ENCODE measurements at regions not wholly inside any gene's neighbourhood (a gene's known extent, or its start where the extent isn't known, plus 50 kb on each side); places are given as distances from the start of the nearest gene placed in this dataset.
"Not testable (repeated sequence)": the region's sequence is repeated elsewhere in the genome, so short reads cannot be mapped to it uniquely, and the experiment has no call there.

GRCh38 chrX:46298821-46299220, 246.4 kb downstream of the ZNF674 start:
- no peak for DNase-seq

- no peak for DNase-seq
These were observed 249.3 kb downstream of the ZNF674 start for GRCh38 chrX:46295963-46296362.

DNA sequence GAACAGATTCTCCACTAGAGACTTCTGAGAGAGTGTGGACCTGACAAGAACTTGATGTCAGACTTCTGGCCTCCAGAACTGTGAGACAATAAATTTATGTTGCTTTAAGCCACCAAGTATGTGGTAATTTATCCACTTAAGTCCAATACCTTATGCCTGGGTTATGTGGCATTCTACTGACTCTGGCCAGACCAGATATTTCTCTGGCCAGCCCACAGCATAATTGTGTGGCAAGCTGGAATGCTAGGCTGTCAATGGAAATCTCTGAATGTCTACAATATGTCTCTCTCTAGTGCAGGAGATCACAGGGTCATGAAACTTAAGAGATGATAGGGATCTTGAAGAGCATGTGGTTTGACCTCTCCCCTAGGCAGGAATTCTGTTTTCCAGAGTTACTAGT, 251.0 kb downstream of the ZNF674 start:
- DNase-seq, result no peak

DNA sequence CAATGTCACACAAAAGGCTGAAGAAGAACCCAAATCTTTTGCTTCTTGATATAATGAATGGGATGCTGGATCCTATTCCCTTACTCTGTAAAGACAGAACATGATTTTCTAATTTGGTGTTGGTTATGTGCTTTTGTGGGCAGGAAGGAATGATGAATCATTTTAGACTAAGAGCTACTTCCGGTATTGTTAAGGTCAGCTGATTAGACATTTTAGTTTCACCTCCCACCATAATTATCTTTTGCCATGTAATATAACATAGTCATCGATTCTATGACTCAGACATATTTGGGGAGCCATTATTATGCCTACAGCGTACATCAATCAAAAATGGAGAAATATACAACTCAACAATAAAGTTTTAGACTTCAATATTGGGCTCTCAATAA, 265.3 kb downstream of the ZNF674 start:
- DNase-seq, result peak; percentile 41

- DNase-seq, result no peak
These were observed 265.9 kb downstream of the ZNF674 start for GRCh38 chrX:46279214-46279924.

DNA sequence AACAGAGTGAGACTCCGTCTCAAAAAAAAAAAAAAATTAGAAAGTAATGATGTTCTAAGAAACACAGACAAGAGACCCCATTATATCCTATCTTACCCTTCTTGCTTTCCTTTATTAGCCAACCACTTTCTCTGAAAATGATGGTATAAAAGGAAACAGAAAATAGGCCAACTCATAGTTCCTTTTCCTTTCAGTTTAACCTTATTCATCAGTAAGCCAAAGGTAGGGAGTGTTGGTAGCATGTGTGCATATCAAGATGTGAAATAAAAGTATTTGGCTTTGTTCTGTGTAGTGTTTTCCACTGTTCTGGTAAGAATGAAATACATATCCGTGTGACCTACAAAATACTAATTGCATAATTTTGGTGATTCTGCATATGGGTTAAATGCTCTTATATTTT, 266.6 kb downstream of the ZNF674 start:
- peak; percentile 10 for DNase-seq

- DNase-seq, result peak; percentile 7
These were observed 276.8 kb downstream of the ZNF674 start for GRCh38 chrX:46268412-46268811.

DNA sequence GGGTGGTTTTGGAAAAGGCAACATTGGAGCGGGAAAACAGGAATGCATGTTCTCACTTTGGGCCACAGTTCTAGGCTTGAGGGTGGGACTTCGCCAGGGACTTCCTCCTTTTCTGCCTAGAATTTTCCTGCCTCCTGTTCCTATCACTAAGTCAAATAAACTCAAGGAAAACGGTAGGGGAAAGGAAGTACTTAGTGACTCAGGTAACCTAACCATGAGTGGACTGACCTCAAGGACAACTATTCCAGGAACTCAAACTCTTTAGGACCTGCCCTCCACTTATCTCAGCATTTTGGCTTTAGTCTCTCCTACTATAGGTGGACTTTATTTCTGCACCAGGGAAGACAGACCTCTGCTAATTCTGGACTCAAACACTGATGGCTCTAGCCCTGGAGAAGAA, 281.7 kb downstream of the ZNF674 start:
- no peak for DNase-seq

- DNase-seq, result no peak
These were observed 282.9 kb downstream of the ZNF674 start for GRCh38 chrX:46262304-46262703.

DNA sequence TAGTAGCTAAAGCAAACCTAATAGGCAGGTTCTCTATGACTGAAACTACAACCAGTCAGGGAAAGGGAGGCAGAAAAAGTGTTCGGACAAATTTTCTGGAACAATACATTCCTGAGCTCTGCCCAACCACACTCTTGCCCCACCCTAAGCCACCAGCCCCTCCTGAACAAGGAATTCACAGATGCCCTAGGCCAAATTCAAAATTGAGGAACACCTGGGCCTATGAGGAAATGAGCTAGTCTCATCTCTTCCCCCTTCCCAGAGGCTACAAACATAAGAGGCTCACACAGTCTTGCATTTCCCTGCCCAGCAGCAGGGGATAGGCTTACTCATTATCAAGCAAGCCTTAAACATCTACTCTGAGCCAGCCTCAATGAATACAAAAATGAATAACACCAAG, 284.7 kb downstream of the ZNF674 start:
- DNase-seq, result no peak

- DNase-seq, result no peak
These were observed 286.9 kb downstream of the ZNF674 start for GRCh38 chrX:46258356-46258755.

GRCh38 chrX:46257451-46257879, 287.8 kb downstream of the ZNF674 start:
- no peak for DNase-seq

GRCh38 chrX:46256875-46257274, 288.3 kb downstream of the ZNF674 start:
- no peak for DNase-seq

- no peak for DNase-seq
These were observed 290.2 kb downstream of the ZNF674 start for GRCh38 chrX:46255046-46255445.

- DNase-seq, result no peak
These were observed 290.6 kb downstream of the ZNF674 start for GRCh38 chrX:46254641-46255040.

DNA sequence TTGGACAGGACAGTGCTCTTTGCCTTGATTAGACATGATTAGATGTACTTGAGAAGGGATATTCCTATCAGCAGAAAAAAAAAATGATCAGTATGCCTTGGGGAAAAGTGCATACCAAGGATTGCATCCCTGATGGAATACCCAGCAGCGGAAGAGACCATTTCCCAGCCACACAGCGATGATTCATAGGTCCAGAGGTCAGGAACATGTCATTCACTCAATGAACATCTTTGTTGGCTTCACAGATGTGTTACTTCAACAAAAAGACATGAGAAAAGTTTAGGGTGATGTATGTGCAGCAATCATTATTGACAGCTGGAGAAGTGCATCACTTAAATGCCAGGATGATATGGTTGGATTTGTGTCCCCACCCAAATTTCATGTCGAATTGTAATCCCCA, 293.5 kb downstream of the ZNF674 start:
- DNase-seq, result no peak

DNA sequence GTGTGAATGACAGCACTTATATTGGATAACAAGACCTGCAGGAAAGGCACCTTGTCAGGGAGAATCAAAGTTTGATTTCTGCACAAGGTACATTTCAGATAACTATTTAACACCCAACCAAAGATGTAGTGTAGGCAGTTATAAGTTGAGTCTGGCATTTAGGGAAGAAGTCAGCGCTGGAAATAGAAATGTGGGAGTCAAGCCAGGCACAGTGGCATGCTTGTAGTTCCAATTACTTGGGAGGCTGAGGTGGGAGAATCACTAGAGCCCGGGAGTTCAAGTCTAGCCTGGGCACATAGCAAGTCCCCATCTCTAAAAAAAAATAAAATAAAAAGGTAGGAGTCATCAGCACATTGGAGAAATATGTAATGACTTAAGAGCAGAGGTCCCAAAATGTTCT, 295.1 kb downstream of the ZNF674 start:
- no peak for DNase-seq

DNA sequence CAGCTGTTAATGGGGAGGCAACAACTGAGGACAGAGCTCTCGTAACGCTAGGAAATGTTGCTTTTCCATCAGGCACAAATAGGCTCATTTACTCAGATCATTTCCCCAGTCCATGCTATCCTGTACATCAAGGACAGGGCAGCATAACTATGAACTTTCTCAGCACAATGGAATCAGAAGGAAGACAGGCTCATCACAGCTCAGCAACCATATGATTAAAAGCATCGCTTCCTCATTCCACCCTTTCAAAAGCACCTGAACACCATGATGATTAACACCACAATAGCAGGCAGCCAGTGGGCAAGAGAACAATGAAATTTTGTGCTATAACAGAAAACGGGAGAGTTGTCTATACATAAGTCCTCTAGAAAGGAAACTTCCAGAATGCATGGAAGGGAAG, 297.8 kb downstream of the ZNF674 start:
- DNase-seq, result no peak

DNA sequence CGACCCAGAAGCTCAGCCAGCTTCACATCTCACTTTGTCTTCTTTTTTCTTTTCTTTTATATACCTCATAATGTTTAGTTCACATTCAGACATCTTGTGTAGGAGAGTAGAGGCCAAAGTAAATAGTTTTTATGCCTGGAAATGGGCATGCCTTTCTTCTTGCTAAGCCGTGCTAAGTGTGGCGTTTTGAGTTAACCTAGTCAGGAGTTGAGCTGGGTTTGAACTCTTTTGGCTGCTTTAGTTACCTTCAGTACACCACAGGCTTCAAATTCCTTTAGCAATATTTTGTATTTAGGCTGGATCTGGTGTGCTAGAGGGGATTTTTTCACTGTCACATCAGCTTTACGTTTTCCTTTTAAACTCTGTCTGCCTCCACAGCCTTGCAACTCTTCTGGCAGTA, 300.8 kb downstream of the ZNF674 start:
- DNase-seq, result no peak

GRCh38 chrX:46236411-46236810, 308.8 kb downstream of the ZNF674 start:
- no peak for DNase-seq

GRCh38 chrX:46235778-46236177, 309.4 kb downstream of the ZNF674 start:
- no peak for DNase-seq

DNA sequence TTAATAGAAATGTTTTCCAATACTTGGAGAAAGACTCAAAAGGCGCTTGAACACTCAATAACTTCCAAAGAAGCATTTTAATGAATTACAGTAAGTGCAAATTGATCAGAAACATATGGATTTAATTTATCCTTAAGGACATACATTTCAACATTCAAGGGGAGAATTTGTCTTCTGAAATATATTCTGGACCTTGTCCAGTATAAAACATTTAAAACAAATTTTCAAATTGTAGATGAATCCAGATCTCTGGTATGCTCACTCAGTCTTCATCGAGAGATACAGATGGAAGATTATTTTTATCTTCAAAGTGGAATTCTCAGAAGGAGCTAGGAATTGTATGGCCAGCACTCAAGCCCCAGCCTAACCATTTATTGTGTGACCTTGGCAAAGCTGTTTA, 310.4 kb downstream of the ZNF674 start:
- no peak for DNase-seq

DNA sequence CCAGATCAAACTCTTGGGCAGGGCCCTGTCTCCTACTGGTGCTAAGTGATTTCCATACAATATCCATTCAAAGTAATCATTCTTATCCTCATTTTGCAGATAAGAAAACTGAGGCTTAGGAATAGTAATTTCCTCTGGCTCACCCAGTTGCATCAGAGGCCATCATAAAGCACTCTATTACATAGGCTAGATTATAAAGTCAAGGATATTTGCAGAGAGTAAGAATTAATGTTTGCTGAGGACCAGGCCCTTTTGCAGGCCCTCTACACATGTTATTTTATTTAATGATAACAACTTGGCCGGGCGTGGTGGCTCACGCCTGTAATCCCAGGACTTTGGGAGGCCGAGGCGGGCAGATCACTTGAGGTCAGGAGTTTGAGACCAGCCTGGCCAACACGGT, 316.8 kb downstream of the ZNF674 start:
- no peak for DNase-seq

DNA sequence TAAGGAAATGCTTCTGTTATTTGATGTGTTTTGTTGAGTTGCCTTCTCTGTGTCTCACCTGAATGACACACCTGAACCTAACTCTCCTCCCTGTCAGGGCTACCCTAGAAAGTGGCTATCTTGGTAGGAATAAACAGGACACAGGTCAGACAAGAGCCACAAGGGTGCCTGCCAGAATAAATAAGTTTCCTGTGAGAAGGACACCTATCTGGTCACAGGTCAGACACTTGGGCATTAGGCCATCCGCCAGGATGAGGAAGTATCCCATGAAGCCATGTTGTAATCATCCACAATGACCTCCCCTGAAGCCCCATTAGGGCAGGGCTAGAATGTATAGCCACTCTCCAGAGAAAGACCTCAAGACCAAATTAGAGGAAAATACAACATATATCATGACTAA, 318.8 kb downstream of the ZNF674 start:
- no peak for DNase-seq

DNA sequence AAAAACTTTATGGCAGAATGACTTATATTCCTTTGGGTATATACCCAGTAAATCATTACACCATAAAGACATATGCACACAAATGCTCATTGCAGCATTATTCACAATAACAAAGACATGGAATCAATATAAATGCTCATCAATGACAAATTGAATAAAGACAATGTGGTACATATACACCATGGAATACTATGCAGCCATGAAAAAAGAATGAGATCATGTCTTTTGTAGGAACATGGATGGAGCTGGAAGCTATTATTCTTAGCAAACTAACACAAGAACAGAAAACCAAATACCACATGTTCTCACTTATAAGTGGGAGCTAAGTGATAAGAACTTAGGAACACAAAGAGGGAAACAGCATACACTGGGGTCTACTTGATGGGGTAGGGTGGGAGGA, 321.7 kb downstream of the ZNF674 start:
- DNase-seq, result not testable (repeated sequence)

DNA sequence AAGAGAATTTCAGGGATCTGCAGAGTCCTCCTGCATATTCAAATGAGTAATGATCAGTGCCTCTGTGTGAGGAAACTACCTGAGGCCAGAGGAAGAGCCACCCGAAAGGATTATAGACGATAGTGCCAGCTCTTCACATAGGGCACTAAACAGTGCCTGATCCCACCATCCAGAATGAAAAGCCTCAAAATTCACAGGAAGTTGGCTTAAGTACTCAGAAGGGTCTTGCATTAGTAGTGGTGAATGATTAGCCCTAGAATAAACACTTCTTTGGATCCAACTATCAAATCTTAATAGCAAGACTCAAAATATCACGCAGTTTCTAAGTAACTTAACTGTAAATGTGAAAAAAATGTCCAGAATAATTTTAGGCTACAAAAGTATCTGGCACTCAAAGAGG, 324.4 kb downstream of the ZNF674 start:
- no peak for DNase-seq

Data from suppressor macrophage treated with lipopolysaccharide for 4 hours (primary cell).